Thoracic aorta (tissue), 2 donors: ENCODE measurements at regions not wholly inside any gene's neighbourhood (a gene's known extent, or its start where the extent isn't known, plus 50 kb on each side); places are given as distances from the start of the nearest gene placed in this dataset.

ENCODE experiments used
- ATAC-seq: fragments of 150-250 bp; one replicate; pipeline ENCODE4 v1.8.0; 2017; ENCODE audit warnings: low read depth; ENCODE audit not compliant: insufficient number of reproducible peaks, low FRiP score
- DNase-seq: peaks from one replicate; pipeline ENCODE4 v3.0.0-alpha.2; 2020; ENCODE audit warnings: low spot score
- H3K27ac ChIP-seq, 2 donors: fragments of 200-600 bp; sonication (generic); 1 replicate in 1 of 2; 2 replicates in 1 of 2; pipeline ENCODE4 v1.5.1; 2016; ENCODE audit warnings: mild to moderate bottlenecking in 2 of 2, moderate library complexity in 2 of 2
- H3K27me3 ChIP-seq: fragments of 200-600 bp; sonication (generic); replicated peaks from 2 replicates; pipeline ENCODE4 v1.6.0; 2016; ENCODE audit warnings: mild to moderate bottlenecking; ENCODE audit not compliant: insufficient read depth
- H3K36me3 ChIP-seq: fragments of 200-600 bp; sonication (generic); one replicate; pipeline ENCODE4 v1.5.1; 2016
- H3K4me1 ChIP-seq, 2 donors: fragments of 200-600 bp; sonication (generic); 1 replicate in 1 of 2; 2 replicates in 1 of 2; pipeline versions ENCODE4 v1.5.1 to v1.6.0; 2016; ENCODE audit warnings: low read depth in 2 of 2, mild to moderate bottlenecking in 1 of 2; ENCODE audit not compliant: control insufficient read depth in 1 of 2
- H3K4me3 ChIP-seq: fragments of 200-600 bp; sonication (generic); 2 replicates; pipeline ENCODE4 v1.5.1; 2016; ENCODE audit warnings: mild to moderate bottlenecking
- H3K9me3 ChIP-seq: fragments of 200-600 bp; sonication (generic); 2 replicates; pipeline ENCODE4 v1.5.1; 2016
- TF ChIP-seq, protein P1 (sequence below): fragments of 200-600 bp; sonication (generic); IDR thresholded peaks from one replicate; pipeline ENCODE4 v1.5.1; 2019; ENCODE audit warnings: antibody characterized with exemption

DNA sequence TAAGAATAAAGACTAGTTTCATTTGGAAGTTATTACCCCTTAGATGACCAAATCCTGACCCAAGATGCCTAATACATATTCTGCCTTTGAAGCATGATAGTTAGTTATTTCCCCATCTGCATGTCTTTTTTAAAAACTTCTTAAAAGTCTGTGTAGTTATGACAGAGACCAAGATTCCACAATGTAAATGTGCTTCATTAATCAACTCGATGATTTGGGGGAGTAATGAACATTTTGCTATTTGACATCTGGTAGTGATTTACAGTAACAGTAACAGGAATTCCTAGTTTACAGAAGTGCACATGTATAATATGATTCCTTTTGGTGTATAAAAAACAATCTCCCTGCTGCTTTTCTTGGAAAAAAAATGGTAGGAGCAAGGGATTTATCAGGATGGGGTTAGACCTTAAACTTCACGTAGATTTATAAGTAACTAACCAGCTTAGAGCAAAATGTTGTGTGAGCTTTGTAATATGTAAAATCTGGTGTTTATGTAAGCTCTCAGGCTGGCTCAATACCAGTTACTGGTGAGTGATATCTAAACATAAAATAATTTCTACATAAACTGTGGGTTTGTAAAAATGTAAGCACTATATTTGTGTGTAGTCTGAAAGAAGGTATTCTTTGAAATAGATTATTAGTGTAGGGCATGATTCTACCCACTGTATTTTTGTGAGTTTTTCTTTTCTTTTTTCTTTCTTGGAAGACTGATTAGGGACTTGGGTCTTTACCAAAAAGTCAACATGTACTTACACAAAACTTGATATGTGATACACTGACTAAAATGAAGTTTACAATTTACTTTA is 641.6 kb downstream of the EPHA4 start:
- Histone ChIP-seq H3K4me1 (peaks cover 0 to 1% of the 10 kb centered on the region in 2 donors), H3K4me3 (no peak overlapping the region), H3K9me3 (no peaks in the 10 kb centered on the region), H3K27me3 (no peaks in the 10 kb centered on the region), H3K36me3 (no peaks in the 10 kb centered on the region), H3K27ac (no peak overlapping the region)
- ATAC-seq = no peak
- no peak for DNase-seq
- TF ChIP-seq, protein P1, sequence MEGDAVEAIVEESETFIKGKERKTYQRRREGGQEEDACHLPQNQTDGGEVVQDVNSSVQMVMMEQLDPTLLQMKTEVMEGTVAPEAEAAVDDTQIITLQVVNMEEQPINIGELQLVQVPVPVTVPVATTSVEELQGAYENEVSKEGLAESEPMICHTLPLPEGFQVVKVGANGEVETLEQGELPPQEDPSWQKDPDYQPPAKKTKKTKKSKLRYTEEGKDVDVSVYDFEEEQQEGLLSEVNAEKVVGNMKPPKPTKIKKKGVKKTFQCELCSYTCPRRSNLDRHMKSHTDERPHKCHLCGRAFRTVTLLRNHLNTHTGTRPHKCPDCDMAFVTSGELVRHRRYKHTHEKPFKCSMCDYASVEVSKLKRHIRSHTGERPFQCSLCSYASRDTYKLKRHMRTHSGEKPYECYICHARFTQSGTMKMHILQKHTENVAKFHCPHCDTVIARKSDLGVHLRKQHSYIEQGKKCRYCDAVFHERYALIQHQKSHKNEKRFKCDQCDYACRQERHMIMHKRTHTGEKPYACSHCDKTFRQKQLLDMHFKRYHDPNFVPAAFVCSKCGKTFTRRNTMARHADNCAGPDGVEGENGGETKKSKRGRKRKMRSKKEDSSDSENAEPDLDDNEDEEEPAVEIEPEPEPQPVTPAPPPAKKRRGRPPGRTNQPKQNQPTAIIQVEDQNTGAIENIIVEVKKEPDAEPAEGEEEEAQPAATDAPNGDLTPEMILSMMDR = no peak

DNA sequence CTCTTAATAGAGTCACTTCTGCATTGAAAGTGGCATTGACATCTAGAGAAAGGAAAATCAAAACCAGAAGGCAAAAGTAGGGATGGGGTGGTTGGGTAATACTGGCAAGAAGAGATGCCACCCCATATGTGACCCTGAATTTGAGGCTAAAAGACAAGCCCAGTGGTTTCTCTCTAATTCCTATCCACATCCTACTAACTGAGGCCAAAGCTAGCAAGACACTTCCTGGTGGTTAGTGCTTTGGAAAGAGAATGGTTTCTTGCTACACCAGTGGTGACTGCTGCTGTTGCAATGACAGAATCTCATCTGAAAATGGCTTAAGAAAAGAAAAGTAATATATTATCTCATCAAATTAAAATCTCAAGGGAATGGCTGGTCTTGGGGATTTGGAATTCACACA is 640.6 kb downstream of the EPHA4 start:
- no peaks in the 10 kb centered on the region for H3K27me3 ChIP-seq
- no peak overlapping the region for H3K4me3 ChIP-seq
- no peak overlapping the region for H3K27ac ChIP-seq
- TF ChIP-seq, protein P1 = no peak
- DNase-seq (no peak), ATAC-seq (no peak)
- peaks cover 0 to 11% of the 10 kb centered on the region in 2 donors for H3K4me1 ChIP-seq
- no peaks in the 10 kb centered on the region for H3K36me3 ChIP-seq
- H3K9me3 ChIP-seq = no peaks in the 10 kb centered on the region

DNA sequence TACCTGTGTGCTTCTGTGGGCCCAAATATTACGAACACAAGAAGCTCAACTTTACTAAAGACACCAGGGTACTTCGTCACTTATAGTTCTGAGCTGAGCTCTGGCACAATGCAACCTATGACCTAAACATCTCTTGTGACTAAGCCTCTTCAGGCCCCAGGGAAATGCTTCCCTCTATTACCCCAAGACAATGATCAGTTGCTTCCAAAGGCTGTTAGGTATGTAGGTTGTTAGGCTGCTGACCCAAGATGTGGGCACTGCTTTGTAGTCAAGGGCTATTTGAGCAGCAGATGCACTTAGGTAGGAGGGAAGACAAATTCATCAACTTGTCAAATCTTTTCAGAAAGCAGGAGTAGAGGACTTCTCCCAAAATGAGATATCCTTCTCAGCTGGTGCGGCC is 640.1 kb downstream of the EPHA4 start:
- H3K4me3 ChIP-seq = no peak overlapping the region
- H3K36me3 ChIP-seq = no peaks in the 10 kb centered on the region
- ATAC-seq = no peak
- no peak for DNase-seq
- H3K27ac ChIP-seq = no peak overlapping the region
- TF ChIP-seq, protein P1 = no peak
- H3K9me3 ChIP-seq = no peaks in the 10 kb centered on the region
- no peaks in the 10 kb centered on the region for H3K27me3 ChIP-seq
- H3K4me1 ChIP-seq = peaks cover 0 to 17% of the 10 kb centered on the region in 2 donors

DNA sequence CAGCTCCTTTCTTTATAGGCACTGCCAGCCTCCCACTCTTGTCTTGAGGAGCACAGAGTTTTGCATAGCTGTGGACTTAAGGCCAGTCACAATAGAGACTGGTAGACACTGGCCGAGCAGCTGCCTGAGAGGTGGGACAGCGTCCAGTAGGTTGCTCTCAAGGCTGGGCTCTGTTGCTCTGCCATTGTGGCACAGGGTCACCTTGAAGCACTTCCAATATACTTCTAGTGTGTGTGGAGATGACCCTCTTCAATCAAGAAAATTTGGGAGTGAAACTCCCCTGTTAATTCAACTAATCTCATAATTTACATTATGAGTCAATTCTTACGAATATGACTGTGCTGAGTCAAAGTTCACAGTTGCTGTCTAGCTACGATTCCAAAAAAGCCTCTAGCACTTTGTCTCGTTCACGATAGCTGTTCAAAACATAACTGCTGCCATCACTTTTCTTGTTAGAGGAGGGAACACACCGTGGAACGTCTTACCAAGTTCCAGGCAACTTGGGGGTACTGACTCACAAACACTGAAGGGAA is 636.2 kb downstream of the EPHA4 start:
- Histone ChIP-seq H3K4me1 (peaks cover 0 to 26% of the 10 kb centered on the region in 2 donors), H3K36me3 (no peaks in the 10 kb centered on the region), H3K9me3 (no peaks in the 10 kb centered on the region), H3K27me3 (no peaks in the 10 kb centered on the region), H3K27ac (no peak overlapping the region), H3K4me3 (no peak overlapping the region)
- DNase-seq (no peak), ATAC-seq (no peak)
- TF ChIP-seq, protein P1 = no peak

DNA sequence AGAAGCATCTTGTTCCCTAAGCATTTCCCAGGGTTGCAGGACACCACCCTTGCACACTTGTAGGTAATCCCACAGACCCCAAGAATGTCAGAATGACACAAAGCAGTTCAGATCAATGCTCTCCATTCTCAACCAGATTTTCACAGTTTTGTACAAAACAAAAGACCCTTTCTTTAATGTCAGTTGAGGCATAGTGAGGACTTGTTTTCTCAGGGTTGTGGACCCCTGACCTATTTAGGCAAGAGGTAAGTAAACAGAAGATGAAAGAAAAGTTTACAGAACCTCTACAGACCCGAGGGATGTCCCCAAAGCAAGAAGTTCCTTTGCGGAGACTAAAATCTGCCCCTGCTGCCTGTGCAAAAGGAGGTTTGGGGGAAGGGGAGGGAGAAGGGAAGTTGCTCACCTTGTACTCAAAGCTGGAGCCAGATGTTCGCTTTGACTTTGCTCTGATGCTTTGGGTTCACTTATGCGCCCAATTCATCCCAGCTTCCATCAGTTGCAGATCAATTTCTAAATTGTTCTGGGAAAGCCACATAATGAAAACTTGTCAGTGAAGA is 635.4 kb downstream of the EPHA4 start:
- H3K4me1 ChIP-seq = peaks cover 0 to 26% of the 10 kb centered on the region in 2 donors
- no peak for ATAC-seq
- TF ChIP-seq, protein P1 = no peak
- H3K27me3 ChIP-seq = no peaks in the 10 kb centered on the region
- no peaks in the 10 kb centered on the region for H3K36me3 ChIP-seq
- no peaks in the 10 kb centered on the region for H3K9me3 ChIP-seq
- no peak overlapping the region for H3K27ac ChIP-seq
- DNase-seq = no peak
- H3K4me3 ChIP-seq = no peak overlapping the region
